Ovary (tissue), 7 donors: ENCODE measurements at regions not wholly inside any gene's neighbourhood (a gene's known extent, or its start where the extent isn't known, plus 50 kb on each side); places are given as distances from the start of the nearest gene placed in this dataset.

Experiments
- DNase-seq, 5 donors: peaks; one replicate each; pipeline ENCODE4 v3.0.0-alpha.2; 2019 to 2020
- H3K27ac ChIP-seq, 2 donors: fragments of 200-600 bp; one replicate each; pipeline versions ENCODE4 v1.5.1 to v1.8.0; 2019 to 2022
- H3K27me3 ChIP-seq: fragments of 200-600 bp; one replicate; pipeline ENCODE4 v1.8.0; 2022
- H3K36me3 ChIP-seq: fragments of 200-600 bp; sonication (generic); one replicate; pipeline ENCODE4 v1.5.1; 2019
- H3K4me1 ChIP-seq: one replicate; pipeline ENCODE4 v1.8.1; 2013; ENCODE audit warnings: mild to moderate bottlenecking, moderate library complexity; ENCODE audit not compliant: insufficient read depth
- H3K4me3 ChIP-seq: fragments of 200-600 bp; sonication (generic); one replicate; pipeline ENCODE4 v1.5.1; 2017
- H3K9me3 ChIP-seq, 2 donors: fragments of 200-600 bp in 1 of 2; sonication (generic) in 1 of 2; one replicate each; pipeline versions ENCODE4 v1.5.1 to v1.8.1; 2013 to 2019; ENCODE audit warnings: mild to moderate bottlenecking in 1 of 2, moderate library complexity in 1 of 2
- CTCF ChIP-seq, 3 donors: fragments of 450-650 bp in 2 of 3; fragments of 200-600 bp in 1 of 3; IDR thresholded peaks; one replicate each; pipeline versions ENCODE4 v1.5.1 to v1.8.0; 2016 to 2022; ENCODE audit warnings: antibody characterized with exemption in 3 of 3, mild to moderate bottlenecking in 1 of 3
- EP300 ChIP-seq: sonication (generic); formaldehyde crosslinking; IDR thresholded peaks from one replicate; pipeline ENCODE4 v1.6.1; 2017; ENCODE audit warnings: antibody characterized with exemption
- POLR2A ChIP-seq: fragments of 450-650 bp; IDR thresholded peaks from one replicate; pipeline ENCODE4 v1.6.1; 2017; ENCODE audit warnings: antibody characterized with exemption, mild to moderate bottlenecking, moderate library complexity
- WGBS, 3 donors: extraction: QIAGEN DNeasy Blood & Tissue Kit in 1 of 3; methylation state at CpG; one replicate each; pipeline versions ENCODE4 v1.1.5 to v1.1.7; 2013 to 2017; 5-methylcytosine and 5-hydroxymethylcytosine counted together
- intact Hi-C, 4 donors: fragments of 100-400 bp; cut with DNase I; formaldehyde crosslinking; loops; one replicate each; pipeline versions ENCODE4 v1.11.0 to v1.15.1; 2022 to 2023
- donor health status: DM: no; HTN: no; CAD: no; lungs with moderate emphysema.
- donor health status: DM: no; HTN: no; CAD: no.
- donor health status: Bipolar disorder and iron deficiency.
- donor health status: DM: no; HTN: no; CAD: no.
- donor health status: DM: yes; HTN: yes; CAD: no.

GRCh38 chr3:25900161-25900560, 110.3 kb downstream of the OXSM start:
- Histone ChIP-seq H3K4me1 (peaks cover 2% of the 10 kb centered on the region), H3K4me3 (no peak overlapping the region), H3K36me3 (no peaks in the 10 kb centered on the region), H3K27me3 (no peaks in the 10 kb centered on the region), H3K27ac (no peak overlapping the region), H3K9me3 (no peaks in the 10 kb centered on the region)
- TF ChIP-seq POLR2A, result no peak
- no peak for TF ChIP-seq EP300
- no peak for TF ChIP-seq CTCF (IDR thresholded peaks at IDR 0.05)
- intact Hi-C loops, result no loop called here
- DNase-seq, result no peak
- 84 to 96% (median 92%) methylated on average over 2 of the region's 2 CpGs for WGBS, 3 donors

- 11 to 37% (median 16%) methylated on average over 2 of the region's 2 CpGs for WGBS, 3 donors
- H3K4me3 ChIP-seq, result no peak overlapping the region
- no peak overlapping the region for H3K27ac ChIP-seq
- peaks cover 2% of the 10 kb centered on the region for H3K4me1 ChIP-seq
- no peaks in the 10 kb centered on the region for H3K36me3 ChIP-seq
- no peaks in the 10 kb centered on the region for H3K9me3 ChIP-seq
- intact Hi-C loops, result no loop called here
- no peaks in the 10 kb centered on the region for H3K27me3 ChIP-seq
- TF ChIP-seq EP300 (no peak), CTCF (IDR thresholded peaks at IDR 0.05) (no peak), POLR2A (no peak)
- DNase-seq, result no peak
Observed at GRCh38 chr3:25901796-25902195, 111.9 kb downstream of the OXSM start.

DNA sequence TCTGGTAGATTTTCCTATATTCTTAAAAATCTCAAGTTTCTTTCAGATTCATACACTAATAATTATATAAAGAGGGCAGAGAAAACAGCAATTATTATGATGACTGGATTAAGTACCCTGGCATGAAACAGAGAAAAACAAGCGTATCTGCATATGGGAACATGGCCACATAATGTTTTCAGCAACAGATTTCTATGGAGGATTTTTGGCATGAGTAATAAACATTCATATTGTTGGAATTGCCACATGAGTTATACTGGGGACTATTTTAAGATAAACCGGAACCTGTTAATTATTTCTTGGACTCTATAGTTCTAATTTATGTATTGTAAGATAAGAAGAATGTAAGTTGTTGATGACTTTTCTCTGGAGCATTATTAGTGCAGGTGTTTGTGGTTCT, 112.7 kb downstream of the OXSM start:
- DNase-seq, result no peak
- no peak overlapping the region for H3K4me3 ChIP-seq
- TF ChIP-seq CTCF (IDR thresholded peaks at IDR 0.05) (no peak), EP300 (no peak), POLR2A (no peak)
- intact Hi-C loops, result no loop called here
- no peak overlapping the region for H3K27ac ChIP-seq
- no peaks in the 10 kb centered on the region for H3K36me3 ChIP-seq
- H3K4me1 ChIP-seq, result peaks cover 2% of the 10 kb centered on the region
- WGBS, 3 donors, result 38 to 50% (median 48%) methylated on average over 2 of the region's 2 CpGs
- H3K9me3 ChIP-seq, result no peaks in the 10 kb centered on the region
- H3K27me3 ChIP-seq, result no peaks in the 10 kb centered on the region

- intact Hi-C loops, result no loop called here
- 89 to 94% (median 93%) methylated on average over 3 of the region's 3 CpGs for WGBS, 3 donors
- Histone ChIP-seq H3K27ac (no peak overlapping the region), H3K9me3 (no peaks in the 10 kb centered on the region), H3K4me3 (no peak overlapping the region), H3K36me3 (no peaks in the 10 kb centered on the region), H3K4me1 (peaks cover 2% of the 10 kb centered on the region), H3K27me3 (no peaks in the 10 kb centered on the region)
- no peak for DNase-seq
- TF ChIP-seq EP300 (no peak), CTCF (IDR thresholded peaks at IDR 0.05) (no peak), POLR2A (no peak)
Observed at GRCh38 chr3:25903371-25904129, 113.7 kb downstream of the OXSM start.
